CD4-positive, alpha-beta T cell treated with Interleukin-6 at 100 ng/mL for 8 hours (primary cell): ENCODE measurements at regions not wholly inside any gene's neighbourhood (a gene's known extent, or its start where the extent isn't known, plus 50 kb on each side); places are given as distances from the start of the nearest gene placed in this dataset.
"Not testable (repeated sequence)": the region's sequence is repeated elsewhere in the genome, so short reads cannot be mapped to it uniquely, and the experiment has no call there.

Experiments
- DNase-seq: peaks from one replicate; pipeline ENCODE4 v3.0.0-alpha.2; 2020; ENCODE audit warnings: mixed read lengths, low spot score

DNA sequence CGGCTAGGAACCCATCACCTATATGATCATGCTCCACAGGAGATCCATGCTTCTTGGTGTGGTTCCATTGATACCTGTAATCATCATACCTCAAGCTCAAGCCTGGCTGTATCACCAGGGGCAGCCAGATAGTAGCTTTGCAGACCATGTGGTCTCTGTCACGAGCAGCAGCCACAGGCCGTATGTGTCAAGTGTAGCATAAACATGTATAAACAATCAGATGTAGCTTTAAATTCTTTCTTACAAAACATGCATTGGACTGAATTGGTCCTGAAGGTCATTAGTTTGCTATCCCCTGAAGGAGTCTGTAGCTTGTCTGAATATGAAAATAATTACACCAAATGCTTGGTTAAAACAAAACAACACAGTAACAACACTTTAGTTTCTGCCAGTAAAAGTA is 1223.2 kb upstream of the TMEM132C start:
- no peak for DNase-seq

DNA sequence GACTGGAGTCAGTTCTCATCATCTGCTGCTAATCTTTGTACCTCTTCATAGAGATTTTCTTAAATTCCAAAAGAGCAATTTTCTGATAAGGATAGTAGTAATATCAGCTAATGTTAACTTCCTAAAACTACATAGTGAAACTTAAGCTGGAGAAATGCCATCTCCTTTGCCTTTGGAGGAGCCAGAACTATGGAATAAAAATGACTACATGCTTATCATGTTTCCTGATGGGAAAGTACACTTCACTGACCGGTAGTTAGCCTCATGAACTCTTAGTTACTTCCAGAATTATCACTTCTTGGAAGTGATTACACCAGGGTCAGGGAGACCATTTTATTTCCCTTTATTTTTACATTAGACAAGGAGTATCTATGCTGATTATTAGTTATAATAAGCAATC is 1222.1 kb upstream of the TMEM132C start:
- DNase-seq = no peak

DNA sequence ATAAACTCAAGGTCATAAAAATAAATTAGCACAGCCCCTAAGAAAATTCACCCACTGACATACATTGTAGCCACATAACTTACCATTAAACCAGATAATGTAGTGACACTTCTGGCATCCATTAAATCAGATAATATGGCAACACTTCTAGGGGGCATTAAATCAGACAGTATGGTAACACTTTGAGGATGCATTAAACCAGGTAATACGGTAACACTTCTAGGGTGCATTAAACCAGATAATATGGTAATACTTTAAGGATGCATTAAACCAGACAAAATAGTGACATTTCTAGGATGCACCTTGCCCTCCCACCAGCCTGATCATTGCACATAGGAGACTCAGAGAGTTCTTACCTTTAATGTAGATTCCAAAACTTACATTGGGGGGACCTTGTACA is 1220.5 kb upstream of the TMEM132C start:
- no peak for DNase-seq

DNA sequence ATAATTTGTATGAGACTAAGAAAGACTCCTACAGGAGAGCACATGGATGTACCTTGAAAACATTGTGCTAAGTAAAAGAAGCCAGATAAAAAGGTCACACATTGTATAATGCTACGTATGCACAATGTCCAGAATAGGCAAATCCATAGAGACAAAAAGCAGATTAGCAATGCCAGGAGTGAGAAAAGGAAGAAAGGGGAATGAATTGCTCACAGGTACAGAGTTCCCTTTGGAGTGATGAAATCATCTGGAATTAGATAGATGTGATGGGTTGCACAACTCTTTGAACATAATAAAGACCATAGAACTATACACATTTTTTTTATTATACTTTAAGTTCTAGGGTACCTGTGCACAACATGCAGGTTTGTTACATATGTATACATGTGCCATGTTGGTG is 1218.9 kb upstream of the TMEM132C start:
- DNase-seq = no peak

DNA sequence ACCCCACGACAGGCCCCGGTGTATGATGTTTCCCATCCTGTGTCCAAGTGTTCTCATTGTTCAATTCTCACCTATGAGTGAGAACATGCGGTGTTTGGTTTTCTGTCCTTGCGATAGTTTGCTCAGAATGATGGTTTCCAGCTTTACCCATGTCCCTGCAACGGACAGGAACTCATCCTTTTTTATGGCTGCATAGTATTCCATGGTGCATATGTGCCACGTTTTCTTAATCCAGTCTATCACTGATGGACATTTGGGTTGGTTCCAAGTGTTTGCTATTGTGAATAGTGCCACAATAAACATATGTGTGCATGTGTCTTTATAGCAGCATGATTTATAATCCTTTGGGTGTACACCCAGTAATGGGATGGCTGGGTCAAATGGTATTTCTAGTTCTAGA is 1218.4 kb upstream of the TMEM132C start:
- DNase-seq = not testable (repeated sequence)

DNA sequence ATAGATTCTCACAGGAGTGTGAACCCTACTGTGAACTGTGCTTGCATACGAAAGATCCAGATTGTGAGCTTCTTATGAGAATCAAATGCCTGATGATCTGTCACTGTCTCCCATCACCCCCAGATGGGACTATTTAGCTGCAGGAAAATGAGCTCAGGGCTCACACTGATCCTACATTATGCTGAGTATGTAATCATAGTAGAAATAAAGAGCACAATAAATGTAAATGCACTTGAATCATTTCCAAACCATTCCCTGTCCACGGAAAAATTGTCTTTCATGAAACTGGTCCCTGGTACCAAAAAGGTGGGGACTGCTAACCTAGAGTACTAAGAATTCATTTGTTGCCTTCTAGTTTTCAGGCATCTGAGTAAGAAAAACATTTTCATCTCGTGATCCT is 1215.8 kb upstream of the TMEM132C start:
- DNase-seq = no peak

DNA sequence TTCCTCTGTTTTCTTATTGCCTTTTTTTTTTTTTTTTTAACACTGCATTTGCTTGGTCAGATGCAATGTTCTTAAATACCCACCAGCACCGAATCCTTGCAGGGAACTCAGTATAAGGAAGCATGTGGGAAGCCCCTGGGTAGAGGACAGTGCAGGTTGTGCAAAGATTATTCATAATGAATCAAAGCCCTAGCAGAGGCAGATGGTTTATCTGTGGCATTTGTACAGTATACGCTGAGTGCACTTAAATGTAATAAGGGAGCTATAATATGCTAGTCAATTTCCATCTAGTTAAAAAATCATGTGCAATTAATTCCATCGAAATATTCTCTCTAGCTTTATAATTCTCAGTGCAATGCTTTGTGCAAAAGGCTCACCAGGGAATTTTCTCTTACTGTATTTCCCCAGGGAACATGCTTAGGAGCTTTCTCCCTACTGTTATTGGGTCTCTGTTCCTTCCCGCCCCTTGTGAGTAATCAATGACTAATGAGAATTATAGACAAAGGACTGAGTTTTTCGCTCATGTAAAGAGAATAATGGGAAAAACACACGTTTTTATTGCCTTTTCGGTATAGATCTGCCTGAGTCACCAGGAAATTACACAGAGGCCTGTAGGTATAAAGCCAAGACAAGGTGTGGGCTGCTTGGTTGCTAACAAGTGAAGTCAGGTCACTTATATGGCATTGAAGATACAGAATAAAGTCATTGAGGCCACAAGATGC is 1214.3 kb upstream of the TMEM132C start:
- no peak for DNase-seq

DNA sequence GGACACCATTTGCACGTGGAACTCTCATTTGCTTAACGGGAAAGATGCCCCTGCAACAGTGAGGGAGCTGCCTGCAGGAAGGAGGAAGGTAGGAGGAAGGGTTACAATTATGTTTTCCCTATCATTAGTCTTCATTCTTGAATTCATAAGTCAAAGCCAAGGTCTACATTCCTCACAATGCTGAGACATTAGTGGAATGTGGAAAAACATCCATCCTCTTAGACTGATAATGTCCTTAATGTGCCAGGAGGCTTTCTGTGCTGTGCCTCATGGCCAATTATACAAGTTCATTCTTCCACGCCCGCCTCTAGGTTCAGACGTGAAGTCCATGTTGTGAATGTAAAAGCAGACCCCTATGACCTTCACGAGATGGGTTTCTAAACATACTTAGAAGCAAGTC is 1212.4 kb upstream of the TMEM132C start:
- DNase-seq = no peak

DNA sequence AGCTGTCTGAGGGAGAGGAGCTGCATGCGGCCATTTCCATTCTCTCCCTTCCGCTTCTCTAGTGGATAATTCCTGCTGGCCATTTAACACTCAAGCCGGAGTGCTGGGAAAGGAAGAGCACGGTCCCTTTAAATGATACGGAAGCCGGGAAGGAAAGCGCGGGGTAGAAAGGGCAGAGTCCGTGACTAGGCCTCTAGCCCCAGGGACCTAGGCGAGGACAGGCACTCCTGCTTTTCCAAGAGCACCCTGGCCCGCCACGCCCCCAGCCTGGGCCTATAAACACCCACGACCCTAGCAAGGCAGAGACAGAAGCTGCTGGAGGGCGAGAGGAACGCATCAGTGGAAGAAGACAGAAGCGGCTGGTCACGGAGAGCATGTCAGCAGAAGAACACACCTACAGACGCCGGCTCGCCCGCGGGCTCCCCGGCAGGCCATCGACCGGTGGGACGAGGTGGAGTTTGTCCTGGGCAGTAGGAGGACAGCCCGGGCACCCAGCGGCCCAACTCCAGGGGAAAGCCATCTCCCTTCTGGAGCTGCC is 1206.6 kb upstream of the TMEM132C start:
- no peak for DNase-seq

DNA sequence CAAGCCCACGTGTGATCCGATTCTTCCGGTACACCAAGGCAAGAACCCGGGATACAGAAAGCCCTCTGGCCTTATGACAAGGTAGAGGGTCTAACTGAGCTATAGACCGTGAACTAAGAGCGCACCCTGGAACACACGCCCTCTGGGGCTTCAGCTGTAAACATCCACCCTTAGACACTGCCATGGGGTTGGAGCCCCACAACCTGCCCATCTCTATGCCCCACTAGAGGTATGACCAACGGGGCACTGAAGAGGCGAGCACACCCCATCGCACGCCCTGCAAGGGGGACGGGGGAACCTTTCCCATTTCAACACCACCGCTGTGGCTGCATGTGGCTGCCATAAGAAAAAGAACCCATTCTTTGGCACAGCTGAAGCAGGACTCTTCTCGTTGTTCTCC is 1206.0 kb upstream of the TMEM132C start:
- no peak for DNase-seq

DNA sequence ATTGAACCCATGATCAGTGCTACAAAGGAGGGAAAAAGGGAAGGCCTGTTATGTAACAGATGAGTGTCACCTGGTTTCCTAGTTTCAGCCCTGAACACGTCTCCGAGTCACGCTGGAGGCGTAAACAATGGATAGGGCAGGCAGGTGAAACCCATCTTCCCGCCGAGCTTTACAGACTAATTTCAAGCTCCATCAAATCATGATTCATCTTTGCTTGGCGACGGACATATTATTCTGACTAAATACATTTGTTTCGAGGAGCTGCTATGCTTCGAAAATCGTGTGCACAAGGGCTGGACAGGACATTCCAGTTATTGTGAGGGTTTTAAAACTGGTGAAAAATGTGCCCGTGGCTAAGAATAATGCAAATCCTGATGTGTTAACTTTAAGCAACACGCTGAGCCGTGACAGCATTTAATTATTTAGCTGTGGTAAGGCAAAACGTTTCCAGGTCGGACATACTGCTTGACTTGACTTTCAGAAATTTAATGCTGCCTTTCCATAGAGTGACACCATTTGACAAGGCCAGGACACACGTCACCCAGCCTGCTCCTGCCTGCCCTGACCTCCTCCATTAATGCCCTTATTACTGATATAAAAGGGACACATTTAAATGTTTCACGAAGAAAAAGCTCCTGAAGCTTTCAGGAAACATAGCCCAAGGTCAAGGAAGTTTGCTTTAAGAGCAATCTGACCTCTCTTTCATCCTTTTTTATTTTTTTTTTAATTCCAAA is 1203.5 kb upstream of the TMEM132C start:
- DNase-seq = no peak

DNA sequence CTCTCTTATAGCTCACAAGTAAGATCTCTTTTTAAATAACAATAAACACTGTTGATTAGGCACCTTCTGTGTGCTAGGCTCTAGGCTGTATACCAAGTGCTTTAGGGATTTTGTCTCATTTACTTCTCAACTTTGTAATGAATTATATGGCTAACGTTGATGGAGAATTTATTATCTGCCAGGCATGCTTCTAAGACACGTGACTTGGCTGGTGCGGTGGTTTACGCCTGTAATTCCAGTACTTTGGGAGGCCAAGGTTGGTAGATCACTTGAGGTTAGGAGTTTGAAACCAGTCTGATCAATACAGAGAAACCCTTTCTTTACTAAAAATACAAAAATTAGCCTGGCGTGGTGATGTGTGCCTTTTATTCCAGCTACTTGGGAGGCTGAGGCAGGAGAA is 1202.8 kb upstream of the TMEM132C start:
- no peak for DNase-seq

DNA sequence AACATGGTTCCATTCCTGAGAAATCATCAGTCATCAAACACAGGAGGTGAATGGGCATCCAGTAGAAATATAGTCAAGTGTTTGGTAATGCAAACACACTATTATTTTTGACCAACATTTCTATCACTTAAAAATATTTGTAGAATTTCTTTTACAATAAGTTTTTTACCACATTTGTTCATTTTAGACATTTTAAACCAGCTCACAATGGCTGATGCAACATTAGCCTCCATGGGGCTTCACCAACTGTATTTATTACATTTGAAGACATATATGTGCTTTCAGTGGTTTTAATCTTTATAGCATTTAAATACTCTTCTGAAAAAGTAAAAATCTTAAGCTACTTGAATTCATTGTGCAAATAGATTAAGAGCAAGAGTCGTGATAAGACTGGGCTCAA is 1201.4 kb upstream of the TMEM132C start:
- no peak for DNase-seq

DNA sequence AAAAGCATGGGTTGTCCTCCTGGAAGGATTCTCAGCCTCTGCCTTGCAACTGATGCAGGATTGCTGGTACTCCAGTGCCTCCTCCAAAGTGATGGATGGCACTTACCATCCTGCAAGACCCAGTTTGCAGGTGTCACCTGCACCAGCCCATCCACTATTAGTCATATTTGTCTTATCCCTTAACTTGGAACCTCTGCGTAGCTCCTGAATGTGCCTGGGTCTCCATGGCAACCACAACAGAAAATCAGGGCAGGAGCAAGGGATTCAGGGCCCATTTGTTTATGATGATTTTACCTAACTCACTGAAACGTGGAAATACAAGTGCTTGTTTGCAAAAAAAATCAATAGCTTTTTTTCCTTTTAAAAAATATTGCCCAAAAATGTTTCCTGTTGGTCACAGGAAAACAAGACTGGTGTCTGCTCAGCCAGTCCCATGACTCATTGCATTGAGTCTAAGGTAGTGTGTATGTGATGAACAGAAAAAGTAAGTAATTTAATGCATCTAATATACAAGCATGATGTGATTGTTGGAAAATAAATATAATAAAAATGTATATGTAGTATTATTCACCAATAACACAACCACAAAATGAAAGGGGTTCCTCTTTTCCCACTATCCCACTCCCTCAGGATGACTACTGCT is 1196.3 kb upstream of the TMEM132C start:
- no peak for DNase-seq

DNA sequence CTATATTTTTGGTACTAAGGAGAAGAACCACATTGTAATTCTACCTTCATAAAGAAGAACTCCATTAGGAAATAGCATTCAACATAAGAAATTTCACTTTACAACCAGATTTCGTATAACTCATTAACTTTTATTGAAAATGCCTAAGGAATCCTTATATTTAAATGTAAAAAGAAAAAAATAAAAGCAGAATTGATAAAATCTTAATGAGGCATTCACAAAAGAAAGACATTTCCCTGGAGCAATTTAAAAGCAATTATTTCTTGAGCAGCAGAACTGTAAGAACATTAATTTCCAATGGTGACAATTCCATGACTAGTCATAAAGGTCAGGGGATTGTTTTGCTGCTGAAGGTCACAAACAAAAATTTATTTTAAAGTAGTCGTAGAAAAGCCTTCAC is 1192.8 kb upstream of the TMEM132C start:
- no peak for DNase-seq

DNA sequence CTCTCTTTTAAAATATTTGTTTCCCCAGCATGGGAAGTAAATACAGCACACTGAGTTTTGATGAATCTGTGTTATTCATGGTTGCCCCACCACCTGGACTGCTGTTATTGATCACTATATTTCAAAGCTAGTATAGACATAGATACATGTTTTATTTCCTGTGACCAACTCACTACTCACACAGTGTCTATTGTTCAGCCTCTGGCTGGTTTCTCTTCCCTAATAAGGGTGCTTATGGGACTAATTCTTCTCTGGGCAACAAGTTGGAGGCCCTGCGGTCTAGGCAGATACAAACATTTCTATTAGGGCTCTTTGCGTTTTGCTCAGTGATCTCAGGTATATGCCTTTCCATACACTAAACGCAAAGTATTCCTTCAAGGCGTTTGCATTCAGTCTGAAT is 1191.0 kb upstream of the TMEM132C start:
- DNase-seq = no peak

DNA sequence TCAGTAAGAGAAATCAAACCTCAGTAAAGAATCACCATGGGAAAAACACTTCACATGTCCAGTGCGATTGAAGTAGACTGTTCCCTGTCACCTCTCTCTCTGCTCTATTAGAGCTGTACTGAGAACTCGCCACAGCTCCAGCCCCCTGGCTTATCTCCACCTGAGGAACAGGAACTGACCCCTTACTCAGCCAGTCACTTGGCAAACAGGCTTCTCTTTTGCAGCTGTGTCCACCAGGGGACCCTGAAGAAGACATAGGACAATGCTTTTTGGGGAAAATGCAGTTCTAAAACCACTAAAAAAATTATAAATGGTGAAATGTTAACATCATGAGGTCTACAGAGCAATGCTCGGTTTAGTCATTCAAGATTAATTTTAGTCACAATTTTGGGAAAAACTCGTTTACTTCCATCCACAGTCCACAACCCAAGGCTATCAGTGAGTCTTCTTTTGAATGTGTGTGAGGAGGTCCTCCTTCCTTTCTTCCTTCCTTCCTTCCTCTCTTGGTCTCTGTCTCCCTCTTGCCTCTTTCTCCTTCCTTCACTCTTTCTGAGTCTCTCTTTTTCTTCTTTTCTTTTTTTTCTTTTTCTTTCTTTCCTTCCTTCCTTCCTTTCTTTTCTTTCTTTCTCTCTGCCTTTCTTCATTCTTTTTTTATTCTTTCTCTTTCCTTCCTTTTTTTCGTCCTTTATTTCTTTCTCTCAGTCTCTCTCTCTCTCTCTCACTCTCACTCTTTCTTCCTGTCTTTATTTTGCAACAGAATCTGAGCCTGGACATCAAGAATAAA is 1189.5 kb upstream of the TMEM132C start:
- DNase-seq = no peak

DNA sequence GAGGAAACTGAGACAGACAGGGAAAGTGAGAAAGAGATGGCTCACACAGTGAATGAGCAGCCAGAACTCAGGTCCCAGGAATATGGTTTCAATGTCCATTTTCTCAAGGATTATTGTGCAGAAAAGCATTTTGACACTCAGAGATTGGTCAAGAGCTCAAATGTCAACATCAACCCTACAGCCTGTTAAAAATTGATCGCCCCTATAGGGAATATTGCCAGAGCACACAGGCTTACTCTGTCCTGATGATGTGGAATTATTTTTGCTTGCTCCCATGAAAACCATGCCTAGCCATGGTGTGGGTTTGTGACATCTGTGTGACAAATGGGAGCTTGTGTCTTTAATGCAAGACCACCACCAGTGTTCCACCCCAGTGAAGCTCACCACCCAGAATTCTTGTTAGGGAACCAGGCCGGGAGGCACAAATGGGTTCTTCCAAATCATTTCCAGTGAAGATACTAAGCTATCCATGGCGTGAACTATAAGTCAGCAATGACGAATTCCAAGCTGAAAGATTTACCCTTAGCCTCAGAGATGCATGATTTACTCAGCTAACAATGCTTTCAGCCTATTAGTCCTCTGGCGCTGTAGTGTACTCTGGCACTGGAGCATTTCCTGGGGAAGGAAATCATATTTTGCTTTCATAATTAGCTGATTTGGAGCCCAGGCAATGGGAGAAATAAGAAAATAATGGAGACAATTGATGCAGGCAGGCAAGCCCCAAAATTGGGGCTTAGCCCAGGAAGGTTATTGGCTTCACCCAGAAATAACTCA is 1188.2 kb upstream of the TMEM132C start:
- DNase-seq = no peak

DNA sequence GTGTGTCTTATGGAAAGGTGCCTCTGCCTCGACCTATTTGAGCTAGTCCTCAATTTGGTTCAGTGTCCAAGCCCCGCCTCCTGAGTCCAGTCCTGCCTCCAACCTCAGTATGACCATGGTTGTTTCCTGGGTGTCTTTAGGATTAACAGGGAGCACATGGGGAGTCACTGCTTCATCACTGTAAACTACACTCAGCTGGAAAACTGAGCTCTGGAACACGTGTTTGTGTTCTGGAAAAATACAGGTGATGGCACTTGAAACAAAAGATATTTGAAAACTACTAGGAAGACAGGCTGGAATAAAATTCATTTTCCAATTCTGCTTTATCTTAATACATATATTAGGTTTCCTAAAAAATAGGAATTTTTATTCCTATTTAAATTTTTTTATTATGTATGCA is 1187.3 kb upstream of the TMEM132C start:
- no peak for DNase-seq

DNA sequence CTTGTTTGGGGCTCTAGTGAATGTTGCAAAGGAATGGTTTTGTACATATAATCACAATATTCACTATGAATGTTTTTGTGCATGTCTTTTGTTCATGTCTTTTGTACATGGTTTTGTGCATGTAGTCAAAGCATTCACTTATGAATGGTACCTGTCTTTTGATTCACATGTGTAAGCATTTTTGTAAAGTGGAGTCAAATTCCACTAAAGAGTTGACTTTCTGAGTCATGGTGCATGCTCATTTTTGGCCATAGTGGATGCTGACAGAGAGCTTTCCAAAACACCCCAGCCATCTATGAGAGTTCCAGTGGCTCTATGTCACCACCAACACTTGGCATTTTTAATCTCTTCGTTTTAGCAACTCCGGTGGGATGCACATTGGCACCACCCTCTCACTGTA is 1185.9 kb upstream of the TMEM132C start:
- no peak for DNase-seq
